ENCODE measurements at regions not wholly inside any gene's neighbourhood (a gene's known extent, or its start where the extent isn't known, plus 50 kb on each side); places are given as distances from the start of the nearest gene placed in this dataset.

GRCh38 chr15:39433376-39433775 lies 147.5 kb upstream of the THBS1 start:
- peak in 1 of 2 donors; percentile 21 for DNase-seq (ENCODE audit: low read depth in 2 of 2)

- DNase-seq (ENCODE audit: low read depth in 2 of 2), result no peak
Measured at GRCh38 chr15:39434163-39434562, 146.7 kb upstream of the THBS1 start.

GRCh38 chr15:39434751-39435238 lies 146.1 kb upstream of the THBS1 start:
- no peak for DNase-seq (ENCODE audit: low read depth in 2 of 2)

- no peak for DNase-seq (ENCODE audit: low read depth in 2 of 2)
Measured at GRCh38 chr15:39435244-39435643, 145.6 kb upstream of the THBS1 start.

- peak in 1 of 2 donors; percentile 64 for DNase-seq (ENCODE audit: low read depth in 2 of 2)
Measured at GRCh38 chr15:39438260-39438659, 142.6 kb upstream of the THBS1 start.

- DNase-seq (ENCODE audit: low read depth in 2 of 2), result no peak
Measured at GRCh38 chr15:39438799-39439592, 141.9 kb upstream of the THBS1 start.

GRCh38 chr15:39442898-39443297 lies 138.0 kb upstream of the THBS1 start:
- DNase-seq (ENCODE audit: low read depth in 2 of 2), result no peak

- DNase-seq (ENCODE audit: low read depth in 2 of 2), result no peak
Measured at GRCh38 chr15:39443659-39444219, 137.1 kb upstream of the THBS1 start.

- no peak for DNase-seq (ENCODE audit: low read depth in 2 of 2)
Measured at GRCh38 chr15:39444735-39445470, 136.0 kb upstream of the THBS1 start.

GRCh38 chr15:39445931-39446330 lies 134.9 kb upstream of the THBS1 start:
- DNase-seq (ENCODE audit: low read depth in 2 of 2), result no peak

- no peak for DNase-seq (ENCODE audit: low read depth in 2 of 2)
Measured at GRCh38 chr15:39447346-39447745, 133.5 kb upstream of the THBS1 start.

- no peak for DNase-seq (ENCODE audit: low read depth in 2 of 2)
Measured at GRCh38 chr15:39447881-39448280, 133.0 kb upstream of the THBS1 start.

GRCh38 chr15:39448409-39448808 lies 132.5 kb upstream of the THBS1 start:
- DNase-seq (ENCODE audit: low read depth in 2 of 2), result peak in 1 of 2 donors; percentile 61

- DNase-seq (ENCODE audit: low read depth in 2 of 2), result peak in 1 of 2 donors; percentile 46
Measured at GRCh38 chr15:39451121-39451688, 129.7 kb upstream of the THBS1 start.

- DNase-seq (ENCODE audit: low read depth in 2 of 2), result peak in 1 of 2 donors; percentile 60
Measured at GRCh38 chr15:39451871-39452270, 129.0 kb upstream of the THBS1 start.

GRCh38 chr15:39453620-39454019 lies 127.3 kb upstream of the THBS1 start:
- DNase-seq (ENCODE audit: low read depth in 2 of 2), result no peak

- DNase-seq (ENCODE audit: low read depth in 2 of 2), result no peak
Measured at GRCh38 chr15:39454189-39454986, 126.5 kb upstream of the THBS1 start.

GRCh38 chr15:39455471-39455991 lies 125.3 kb upstream of the THBS1 start:
- DNase-seq (ENCODE audit: low read depth in 2 of 2), result no peak

GRCh38 chr15:39456159-39456558 lies 124.7 kb upstream of the THBS1 start:
- DNase-seq (ENCODE audit: low read depth in 2 of 2), result no peak

GRCh38 chr15:39456582-39457330 lies 124.1 kb upstream of the THBS1 start:
- no peak for DNase-seq (ENCODE audit: low read depth in 2 of 2)
